Activated CD4-positive, alpha-beta T cell treated with anti-CD3 and anti-CD28 coated beads, Interleukin-2, Interleukin-6, amounts not matched to agents 100 ng/mL and 50 ng/mL, durations not matched to agents 16 hours and 8 hours (primary cell): ENCODE measurements at regions not wholly inside any gene's neighbourhood (a gene's known extent, or its start where the extent isn't known, plus 50 kb on each side); places are given as distances from the start of the nearest gene placed in this dataset.
A peak's percentile ranks its signal among the peaks of the same experiment; 100 is the strongest.
"Not testable (repeated sequence)": the region's sequence is repeated elsewhere in the genome, so short reads cannot be mapped to it uniquely, and the experiment has no call there.

Source experiments
- DNase-seq: peaks from one replicate; pipeline ENCODE4 v3.0.0-alpha.2; 2020

- DNase-seq, result not testable (repeated sequence)
These were observed 111.8 kb downstream of the SRGAP2 start for GRCh38 chr1:206314951-206315636.

DNA sequence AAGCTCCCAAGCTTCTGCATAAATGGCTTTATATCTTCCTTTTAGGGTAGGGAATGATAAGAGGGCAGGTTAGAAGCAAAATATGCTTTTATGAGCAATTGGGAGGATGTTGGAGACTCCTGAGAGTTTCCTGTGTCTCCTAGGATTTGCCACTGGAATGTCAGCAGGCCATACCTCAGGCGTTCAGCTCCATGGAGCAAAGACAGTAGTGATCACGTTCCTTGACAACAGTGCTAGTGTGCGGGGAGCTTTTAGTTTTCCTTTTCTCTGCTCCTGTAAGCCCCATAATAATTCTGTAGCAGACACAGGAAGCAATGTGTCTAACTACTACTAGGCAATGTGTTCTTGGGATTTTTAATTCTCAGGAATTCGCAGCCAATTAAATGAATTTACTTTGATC lies 113.6 kb downstream of the SRGAP2 start:
- DNase-seq, result not testable (repeated sequence)

GRCh38 chr1:206317878-206318514 lies 114.7 kb downstream of the SRGAP2 start:
- DNase-seq, result not testable (repeated sequence)

DNA sequence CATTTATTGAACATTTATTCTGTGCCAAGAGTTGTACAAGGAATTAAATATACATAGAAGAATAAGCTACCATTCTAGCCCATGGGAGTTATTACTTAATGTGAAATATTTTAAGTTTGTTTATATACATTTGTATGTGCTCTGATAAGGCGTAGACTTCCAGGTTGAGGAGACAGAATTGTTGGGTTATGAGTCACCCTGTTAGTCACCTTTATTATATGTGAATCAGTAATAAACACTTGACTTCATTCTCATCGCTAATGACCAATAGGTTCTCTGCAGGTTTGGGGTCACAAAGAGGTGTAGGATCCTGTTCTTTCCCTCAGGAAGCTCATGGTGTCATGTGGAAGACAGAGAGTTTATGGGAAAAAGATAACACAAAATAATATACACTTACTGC lies 116.9 kb downstream of the SRGAP2 start:
- not testable (repeated sequence) for DNase-seq

GRCh38 chr1:206326159-206326939 lies 123.0 kb downstream of the SRGAP2 start:
- not testable (repeated sequence) for DNase-seq

- DNase-seq, result not testable (repeated sequence)
These were observed 128.3 kb downstream of the SRGAP2 start for GRCh38 chr1:206331597-206331996.

GRCh38 chr1:206333316-206333715 lies 130.0 kb downstream of the SRGAP2 start:
- not testable (repeated sequence) for DNase-seq

GRCh38 chr1:206333897-206334296 lies 130.6 kb downstream of the SRGAP2 start:
- not testable (repeated sequence) for DNase-seq

GRCh38 chr1:206334481-206334880 lies 131.1 kb downstream of the SRGAP2 start:
- DNase-seq, result not testable (repeated sequence)

DNA sequence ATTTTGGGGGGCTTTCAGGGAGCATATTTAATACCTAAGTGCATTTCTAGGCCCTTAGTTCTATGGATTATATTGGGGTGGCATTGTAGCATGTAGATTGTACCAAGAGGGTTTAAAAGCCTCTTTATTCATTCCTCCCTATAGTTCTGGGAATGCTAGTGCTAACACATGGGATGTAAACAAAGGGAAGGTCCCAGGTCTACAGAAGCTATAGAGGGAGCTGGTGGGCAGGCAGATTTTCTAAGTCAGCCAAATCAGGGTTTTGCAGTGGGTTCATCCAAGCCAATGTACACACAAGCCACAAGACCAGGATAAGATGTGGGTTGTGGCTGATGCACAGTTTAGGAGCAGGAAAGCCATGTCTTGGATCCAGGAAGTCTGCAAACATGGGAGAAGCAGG lies 131.8 kb downstream of the SRGAP2 start:
- not testable (repeated sequence) for DNase-seq

DNA sequence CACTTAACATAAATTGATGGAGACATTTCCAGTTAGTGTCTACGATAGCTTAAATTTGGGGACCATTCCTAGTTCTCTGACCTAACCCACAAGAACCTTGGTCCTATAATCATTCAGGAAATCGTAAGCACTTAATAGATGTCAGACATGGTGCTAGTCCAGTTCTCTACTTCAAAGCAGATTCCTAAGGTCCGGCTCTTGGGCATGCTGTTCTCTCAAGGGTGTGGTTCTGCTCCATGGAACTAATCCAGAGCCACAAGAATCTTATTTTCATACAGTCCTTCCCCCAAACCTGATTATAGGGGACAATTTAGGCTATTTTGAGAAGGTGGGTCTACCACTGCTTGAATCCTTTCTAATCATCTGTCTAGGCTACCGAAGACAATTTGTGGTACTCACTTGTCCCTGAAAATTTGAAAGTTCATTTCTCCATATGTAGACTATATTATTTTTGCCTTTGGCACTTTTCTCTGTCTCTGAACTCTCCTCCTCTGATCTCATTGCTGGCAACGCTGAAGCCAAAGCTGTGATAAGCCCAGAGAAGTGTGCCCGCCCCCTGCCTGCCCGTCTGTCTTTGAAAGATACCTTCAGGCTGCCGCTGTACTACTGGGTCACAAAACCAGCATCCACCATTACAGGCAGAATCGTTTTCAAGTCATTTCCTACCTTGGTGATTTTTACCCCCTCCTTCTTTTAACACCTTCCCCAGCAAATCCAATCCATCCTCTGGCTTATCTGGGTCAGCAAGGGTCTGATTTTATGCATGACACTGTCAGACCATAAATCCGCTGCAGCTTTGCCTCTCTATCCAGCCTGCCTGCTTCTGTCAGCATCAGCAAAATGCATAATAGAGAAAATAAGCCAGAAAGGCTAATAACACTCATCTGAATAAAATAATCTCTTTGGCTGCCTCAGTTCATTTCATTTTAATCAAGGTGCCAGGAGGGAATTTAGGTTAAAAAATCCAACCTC lies 132.8 kb downstream of the SRGAP2 start:
- DNase-seq, result not testable (repeated sequence)

- not testable (repeated sequence) for DNase-seq
These were observed 133.3 kb upstream of the IKBKE start for GRCh38 chr1:206337024-206337423.

- DNase-seq, result not testable (repeated sequence)
These were observed 119.6 kb upstream of the IKBKE start for GRCh38 chr1:206350493-206351275.

- DNase-seq, result not testable (repeated sequence)
These were observed 118.8 kb upstream of the IKBKE start for GRCh38 chr1:206351276-206352052.

DNA sequence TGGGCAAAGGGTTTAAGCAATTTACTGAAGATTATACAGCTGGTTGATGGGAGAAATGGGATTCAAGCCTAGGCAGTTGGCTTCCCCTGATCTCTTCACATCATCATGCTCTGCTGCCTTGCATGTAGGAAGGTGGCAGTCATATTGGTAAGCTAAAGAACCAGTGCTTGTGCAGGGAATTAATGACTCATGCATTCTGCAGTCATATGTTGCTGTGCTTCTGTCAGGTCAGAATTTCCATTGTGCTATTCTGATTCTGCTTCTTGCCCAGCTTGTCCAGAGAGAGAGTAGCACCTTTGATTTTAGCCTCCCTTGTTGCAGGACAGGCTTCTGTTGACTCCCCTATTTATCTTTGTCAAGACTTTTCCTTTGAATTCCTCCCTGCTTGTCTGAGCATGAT lies 114.0 kb upstream of the IKBKE start:
- peak; percentile 70 for DNase-seq

GRCh38 chr1:206357962-206358361 lies 112.3 kb upstream of the IKBKE start:
- DNase-seq, result peak; percentile 70

GRCh38 chr1:206358771-206359170 lies 111.5 kb upstream of the IKBKE start:
- DNase-seq, result not testable (repeated sequence)

GRCh38 chr1:206359377-206359776 lies 110.9 kb upstream of the IKBKE start:
- DNase-seq, result not testable (repeated sequence)

- DNase-seq, result not testable (repeated sequence)
These were observed 108.2 kb upstream of the IKBKE start for GRCh38 chr1:206361978-206362543.

DNA sequence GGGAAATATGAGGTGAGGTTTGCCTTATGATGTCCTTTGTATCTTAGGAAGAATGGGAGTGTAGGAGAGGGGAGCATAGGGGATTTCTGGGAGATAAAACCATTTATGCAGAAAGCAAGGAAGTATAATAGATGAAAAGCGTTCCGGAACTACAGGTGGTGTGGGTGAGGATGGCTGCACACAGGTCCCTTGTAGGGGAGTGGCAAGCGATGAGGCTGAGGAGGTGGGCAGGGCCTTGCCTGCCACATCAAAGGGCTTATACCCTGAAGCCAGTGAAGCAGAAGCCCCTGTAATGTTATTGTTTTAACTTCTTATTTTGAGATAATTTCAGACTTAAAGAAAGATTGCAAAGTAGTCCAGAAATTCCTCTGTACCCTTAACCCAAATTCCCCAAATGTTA lies 107.3 kb upstream of the IKBKE start:
- not testable (repeated sequence) for DNase-seq
